Activated CD4-positive, alpha-beta T cell treated with anti-CD3 and anti-CD28 coated beads, Interleukin-2, amount 50 U/mL, for 24 hours (primary cell): ENCODE measurements at regions not wholly inside any gene's neighbourhood (a gene's known extent, or its start where the extent isn't known, plus 50 kb on each side); places are given as distances from the start of the nearest gene placed in this dataset.
"Not testable (repeated sequence)": the region's sequence is repeated elsewhere in the genome, so short reads cannot be mapped to it uniquely, and the experiment has no call there.

Experiments used
- DNase-seq, 2 donors: peaks; one replicate each; pipeline ENCODE4 v3.0.0-alpha.2; 2020; ENCODE audit warnings: low read depth in 1 of 2, low spot score in 1 of 2

- no peak for DNase-seq
Observed at GRCh38 chr1:233788687-233789086, 115.8 kb upstream of the SLC35F3 start.

- DNase-seq: no peak
Observed at GRCh38 chr1:233790121-233790520, 114.4 kb upstream of the SLC35F3 start.

GRCh38 chr1:233790662-233791371 lies 113.7 kb upstream of the SLC35F3 start:
- DNase-seq: peak in 1 of 2 donors; percentile 17

- no peak for DNase-seq
Observed at GRCh38 chr1:233791372-233791703, 113.1 kb upstream of the SLC35F3 start.

- DNase-seq: no peak
Observed at GRCh38 chr1:233791721-233792120, 112.8 kb upstream of the SLC35F3 start.

GRCh38 chr1:233794863-233795262 lies 109.6 kb upstream of the SLC35F3 start:
- DNase-seq: no peak

GRCh38 chr1:233796146-233796783 lies 108.2 kb upstream of the SLC35F3 start:
- no peak for DNase-seq

GRCh38 chr1:233802611-233803010 lies 101.9 kb upstream of the SLC35F3 start:
- no peak for DNase-seq

GRCh38 chr1:233805786-233806185 lies 98.7 kb upstream of the SLC35F3 start:
- DNase-seq: no peak

GRCh38 chr1:233815357-233815756 lies 89.1 kb upstream of the SLC35F3 start:
- no peak for DNase-seq

GRCh38 chr1:233815865-233816264 lies 88.6 kb upstream of the SLC35F3 start:
- no peak for DNase-seq

GRCh38 chr1:233816348-233816747 lies 88.1 kb upstream of the SLC35F3 start:
- DNase-seq: no peak

- DNase-seq: no peak
Observed at GRCh38 chr1:233819042-233819441, 85.4 kb upstream of the SLC35F3 start.

GRCh38 chr1:233824179-233824578 lies 80.3 kb upstream of the SLC35F3 start:
- not testable (repeated sequence) for DNase-seq

GRCh38 chr1:233827937-233828336 lies 76.5 kb upstream of the SLC35F3 start:
- DNase-seq: not testable (repeated sequence)

- no peak for DNase-seq
Observed at GRCh38 chr1:233828480-233828879, 76.0 kb upstream of the SLC35F3 start.

- no peak for DNase-seq
Observed at GRCh38 chr1:233834609-233835008, 69.9 kb upstream of the SLC35F3 start.

- DNase-seq: not testable (repeated sequence)
Observed at GRCh38 chr1:233838207-233838606, 66.3 kb upstream of the SLC35F3 start.

- no peak for DNase-seq
Observed at GRCh38 chr1:233843525-233844204, 60.8 kb upstream of the SLC35F3 start.

- no peak for DNase-seq
Observed at GRCh38 chr1:233844275-233844674, 60.2 kb upstream of the SLC35F3 start.

- no peak for DNase-seq
Observed at GRCh38 chr1:233844692-233845091, 59.8 kb upstream of the SLC35F3 start.
